ENCODE measurements at regions not wholly inside any gene's neighbourhood (a gene's known extent, or its start where the extent isn't known, plus 50 kb on each side); places are given as distances from the start of the nearest gene placed in this dataset.

GRCh38 chr4:130524057-130524456 lies 1428.1 kb downstream of the C4orf33 start:
- no peak overlapping the region for H2AFZ ChIP-seq (ENCODE audit: low read depth, low read length)
- no TSS peak for BruUV-seq (replicated peaks)
- H3K36me3 ChIP-seq (ENCODE audit: control insufficient read depth, insufficient read depth, low read length) = no peaks in the 10 kb centered on the region
- ChIA-PET CTCF (ENCODE audit: low intra/inter-chr PET ratio) (no interaction called here), POLR2A (no interaction called here)
- WGBS (ENCODE audit: insufficient coverage, low coverage, missing lambda C conversion rate) = 0% methylated on average over 1 of the region's 1 CpG
- H3K27ac ChIP-seq (ENCODE audit: extremely low read depth, low read depth, low read length) = no peak overlapping the region
- no peaks in the 10 kb centered on the region for H3K79me2 ChIP-seq (ENCODE audit: control insufficient read depth, insufficient read depth, low read length)
- TF ChIP-seq ZNF395 (CRISPR knock-in tag; IDR thresholded peaks at IDR 0.05) (no peak), ZFP36 (IDR thresholded peaks at IDR 0.05; ENCODE audit: low read depth, low read length, partially characterized antibody) (peak; percentile 66), ZNF609 (CRISPR knock-in tag; IDR thresholded peaks at IDR 0.05; ENCODE audit: borderline replicate concordance) (no peak)
- DNase-seq (ENCODE audit: extremely low read depth in 1 of 4, low spot score in 3 of 4) (peak in 1 of 4 experiments; percentile 1), FAIRE-seq (no peak), ATAC-seq (no peak)
- H3K4me1 ChIP-seq (replicated peaks in 1 of 2; ENCODE audit: control insufficient read depth in 2 of 2, insufficient read depth in 2 of 2, low read length in 2 of 2) = no peaks in the 10 kb centered on the region
- no peaks in the 10 kb centered on the region for H4K20me1 ChIP-seq (replicated peaks; ENCODE audit: control insufficient read depth, insufficient read depth, low read length)
- in situ Hi-C loops (cut with MboI) = no loop called here
- H3K9ac ChIP-seq (ENCODE audit: insufficient read depth in 1 of 2, low read depth in 2 of 2, low read length in 2 of 2) = no peak overlapping the region
- no peaks in the 10 kb centered on the region for H3K9me1 ChIP-seq (ENCODE audit: control insufficient read depth, insufficient read depth, low read length)
- intact Hi-C loops (cut with micrococcal nuclease) = no loop called here
- H3K9me3 ChIP-seq (replicated peaks; ENCODE audit: control insufficient read depth, insufficient read depth, low read depth, low read length) = no peaks in the 10 kb centered on the region
- H3K4me2 ChIP-seq (ENCODE audit: insufficient read depth, low read length) = no peak overlapping the region
- no peak overlapping the region for H3K4me3 ChIP-seq
- no peaks in the 10 kb centered on the region for H3K27me3 ChIP-seq (ENCODE audit: control insufficient read depth in 2 of 2, insufficient read depth in 2 of 2, low read length in 2 of 2)
